SIG-M5 treated with dmso at 0.1 percent for 504 hours (cell line): ENCODE measurements at regions not wholly inside any gene's neighbourhood (a gene's known extent, or its start where the extent isn't known, plus 50 kb on each side); places are given as distances from the start of the nearest gene placed in this dataset.
"Not testable (repeated sequence)": the region's sequence is repeated elsewhere in the genome, so short reads cannot be mapped to it uniquely, and the experiment has no call there.

Experiments used
- DNase-seq: peaks from one replicate; lab custom pipeline; 2025; ENCODE audit not compliant: unreplicated experiment; lab: John Stamatoyannopoulos, UW

GRCh38 chr5:87127956-87128687 lies 139.6 kb upstream of the RASA1 start:
- no peak for DNase-seq

GRCh38 chr5:87129046-87129445 lies 138.6 kb upstream of the RASA1 start:
- no peak for DNase-seq

- no peak for DNase-seq
Observed at GRCh38 chr5:87132696-87133095, 135.0 kb upstream of the RASA1 start.

GRCh38 chr5:87134513-87134912 lies 133.2 kb upstream of the RASA1 start:
- DNase-seq: not testable (repeated sequence)

GRCh38 chr5:87136096-87136495 lies 131.6 kb upstream of the RASA1 start:
- no peak for DNase-seq

- DNase-seq: no peak
Observed at GRCh38 chr5:87136733-87137132, 130.9 kb upstream of the RASA1 start.

- DNase-seq: no peak
Observed at GRCh38 chr5:87137283-87137682, 130.4 kb upstream of the RASA1 start.

GRCh38 chr5:87138091-87138805 lies 129.4 kb upstream of the RASA1 start:
- DNase-seq: no peak

GRCh38 chr5:87139795-87140194 lies 127.9 kb upstream of the RASA1 start:
- no peak for DNase-seq

- no peak for DNase-seq
Observed at GRCh38 chr5:87141544-87141943, 126.1 kb upstream of the RASA1 start.

GRCh38 chr5:87145853-87146252 lies 121.8 kb upstream of the RASA1 start:
- DNase-seq: not testable (repeated sequence)

GRCh38 chr5:87147441-87147840 lies 120.2 kb upstream of the RASA1 start:
- DNase-seq: no peak

- DNase-seq: no peak
Observed at GRCh38 chr5:87150630-87151029, 117.1 kb upstream of the RASA1 start.

- no peak for DNase-seq
Observed at GRCh38 chr5:87151547-87151946, 116.1 kb upstream of the RASA1 start.

GRCh38 chr5:87152886-87153285 lies 114.8 kb upstream of the RASA1 start:
- no peak for DNase-seq

GRCh38 chr5:87154191-87154590 lies 113.5 kb upstream of the RASA1 start:
- no peak for DNase-seq

- DNase-seq: no peak
Observed at GRCh38 chr5:87155106-87155505, 112.6 kb upstream of the RASA1 start.

- DNase-seq: no peak
Observed at GRCh38 chr5:87156631-87157030, 111.1 kb upstream of the RASA1 start.

GRCh38 chr5:87164409-87164808 lies 103.3 kb upstream of the RASA1 start:
- DNase-seq: no peak

- no peak for DNase-seq
Observed at GRCh38 chr5:87169300-87169991, 98.2 kb upstream of the RASA1 start.

- no peak for DNase-seq
Observed at GRCh38 chr5:87170799-87171198, 96.9 kb upstream of the RASA1 start.

- DNase-seq: no peak
Observed at GRCh38 chr5:87182649-87183048, 85.0 kb upstream of the RASA1 start.
